Spleen (tissue), 11 donors: ENCODE measurements at regions not wholly inside any gene's neighbourhood (a gene's known extent, or its start where the extent isn't known, plus 50 kb on each side); places are given as distances from the start of the nearest gene placed in this dataset.

Source experiments
- DNase-seq: peaks from one replicate; pipeline ENCODE4 v3.0.0-alpha.2; 2020
- H3K27ac ChIP-seq, 8 donors: fragments of 200-600 bp; sonication (generic) in 7 of 8; 1 replicate in 4 of 8; 2 replicates in 4 of 8; pipeline versions ENCODE4 v1.5.0 to v1.8.0; 2016 to 2021; ENCODE audit warnings: inconsistent platforms in 4 of 8, mild to moderate bottlenecking in 4 of 8, moderate library complexity in 1 of 8
- H3K27me3 ChIP-seq, 7 donors: fragments of 200-600 bp; sonication (generic) in 6 of 7; replicated peaks in 1 of 7; 1 replicate in 4 of 7; 2 replicates in 3 of 7; pipeline versions ENCODE4 v1.5.0 to v1.8.0; 2016 to 2021; ENCODE audit warnings: inconsistent platforms in 3 of 7, mild to moderate bottlenecking in 1 of 7
- H3K36me3 ChIP-seq, 6 donors: fragments of 200-600 bp; sonication (generic) in 5 of 6; 1 replicate in 4 of 6; 2 replicates in 2 of 6; pipeline versions ENCODE4 v1.5.0 to v1.8.0; 2016 to 2021; ENCODE audit warnings: inconsistent platforms in 2 of 6
- H3K4me1 ChIP-seq, 6 donors: fragments of 200-600 bp; sonication (generic) in 5 of 6; 1 replicate in 3 of 6; 2 replicates in 3 of 6; pipeline versions ENCODE4 v1.5.0 to v1.8.0; 2016 to 2021; ENCODE audit warnings: inconsistent platforms in 3 of 6
- H3K4me3 ChIP-seq, 8 donors: fragments of 200-600 bp; sonication (generic) in 7 of 8; 1 replicate in 4 of 8; 2 replicates in 4 of 8; pipeline versions ENCODE4 v1.5.0 to v1.8.0; 2016 to 2021; ENCODE audit warnings: inconsistent platforms in 4 of 8, mild to moderate bottlenecking in 4 of 8, moderate library complexity in 2 of 8
- H3K9me3 ChIP-seq, 8 donors: fragments of 200-600 bp; sonication (generic) in 7 of 8; 1 replicate in 4 of 8; 2 replicates in 4 of 8; pipeline versions ENCODE4 v1.5.0 to v1.8.0; 2016 to 2021; ENCODE audit warnings: inconsistent platforms in 4 of 8
- CTCF ChIP-seq, 11 experiments: fragments of 200-600 bp in 7 of 11; fragments of 450-650 bp in 4 of 11; sonication (generic) in 4 of 11; IDR thresholded peaks in 8 of 11; conservative IDR thresholded peaks in 3 of 11; 1 replicate in 7 of 11; 2 replicates in 4 of 11; pipeline versions ENCODE4 v1.4.0 to v1.8.0; 2016 to 2021; ENCODE audit warnings: antibody characterized with exemption in 11 of 11, inconsistent platforms in 4 of 11, mild to moderate bottlenecking in 1 of 11
- POLR2A ChIP-seq, 3 donors: fragments of 450-650 bp; IDR thresholded peaks; one replicate each; pipeline ENCODE4 v1.5.1; 2017; ENCODE audit warnings: antibody characterized with exemption in 3 of 3, mild to moderate bottlenecking in 1 of 3
- POLR2AphosphoS5 ChIP-seq, 3 donors: sonication (generic); formaldehyde crosslinking; IDR thresholded peaks; one replicate each; pipeline ENCODE4 v1.5.1; 2017; ENCODE audit warnings: antibody characterized with exemption in 3 of 3
- WGBS, 5 donors: extraction: QIAGEN DNeasy Blood & Tissue Kit in 3 of 5; methylation state at CpG; one replicate each; pipeline versions ENCODE4 v1.1.5 to v1.1.7; 2013 to 2018; 5-methylcytosine and 5-hydroxymethylcytosine counted together
- intact Hi-C: fragments of 100-400 bp; cut with DNase I; formaldehyde crosslinking; loops from one replicate; pipeline ENCODE4 v1.15.0; 2023; ENCODE audit warnings: low total_unique reads
- donor health status: healthy with polysubstance abuse.
- donor health status: DM: no; HTN: no; CAD: no; lungs with moderate emphysema.
- donor health status: DM: no; HTN: no; CAD: no.
- donor health status: Bipolar disorder and iron deficiency.
- donor health status: healthy.
- donor health status: DM: no; HTN: no; CAD: no.
- donor health status: DM: yes; HTN: yes; CAD: no.

GRCh38 chr2:16747689-16748088 is 82.1 kb upstream of the CYRIA start:
- intact Hi-C loops: no loop called here
- 68 to 87% (median 71%) methylated on average over 2 of the region's 2 CpGs for WGBS, 5 donors
- no peak for DNase-seq

GRCh38 chr2:16747257-16747656 is 81.6 kb upstream of the CYRIA start:
- WGBS, 5 donors: 81 to 93% (median 91%) methylated on average over 5 of the region's 5 CpGs

More at GRCh38 chr2:16747689-16748088, 82.1 kb upstream of the CYRIA start:
- Histone ChIP-seq H3K27ac (no peak overlapping the region), H3K9me3 (no peaks in the 10 kb centered on the region), H3K4me1 (no peaks in the 10 kb centered on the region), H3K4me3 (no peak overlapping the region), H3K36me3 (no peaks in the 10 kb centered on the region), H3K27me3 (no peaks in the 10 kb centered on the region)
- TF ChIP-seq POLR2A (IDR thresholded peaks at IDR 0.05) (no peak), POLR2AphosphoS5 (IDR thresholded peaks at IDR 0.05) (no peak), CTCF (IDR thresholded peaks at IDR 0.05 in 8 of 11, conservative IDR thresholded peaks at IDR 0.05 in 3 of 11) (no peak)

GRCh38 chr2:16746833-16747232 is 81.2 kb upstream of the CYRIA start:
- intact Hi-C loops: no loop called here
- H3K9me3 ChIP-seq: no peaks in the 10 kb centered on the region
- WGBS, 5 donors: 43 to 61% (median 53%) methylated on average over 3 of the region's 3 CpGs

More at GRCh38 chr2:16747257-16747656, 81.6 kb upstream of the CYRIA start:
- H3K9me3 ChIP-seq: no peaks in the 10 kb centered on the region
- TF ChIP-seq CTCF (IDR thresholded peaks at IDR 0.05 in 8 of 11, conservative IDR thresholded peaks at IDR 0.05 in 3 of 11) (no peak), POLR2AphosphoS5 (IDR thresholded peaks at IDR 0.05) (no peak), POLR2A (IDR thresholded peaks at IDR 0.05) (no peak)
- no peak overlapping the region for H3K27ac ChIP-seq
- H3K27me3 ChIP-seq: no peaks in the 10 kb centered on the region
- H3K4me3 ChIP-seq: no peak overlapping the region
- intact Hi-C loops: no loop called here
- DNase-seq: no peak
- no peaks in the 10 kb centered on the region for H3K36me3 ChIP-seq
- H3K4me1 ChIP-seq: no peaks in the 10 kb centered on the region

GRCh38 chr2:16746329-16746728 is 80.7 kb upstream of the CYRIA start:
- DNase-seq: no peak
- Histone ChIP-seq H3K4me1 (peaks cover 0 to 6% (median 0%) of the 10 kb centered on the region in 6 donors), H3K9me3 (no peaks in the 10 kb centered on the region), H3K27me3 (no peaks in the 10 kb centered on the region), H3K36me3 (no peaks in the 10 kb centered on the region), H3K4me3 (no peak overlapping the region), H3K27ac (no peak overlapping the region)
- intact Hi-C loops: no loop called here
- WGBS, 5 donors: 48 to 71% (median 56%) methylated on average over 4 of the region's 4 CpGs
- TF ChIP-seq POLR2A (IDR thresholded peaks at IDR 0.05) (no peak), CTCF (IDR thresholded peaks at IDR 0.05 in 8 of 11, conservative IDR thresholded peaks at IDR 0.05 in 3 of 11) (no peak), POLR2AphosphoS5 (IDR thresholded peaks at IDR 0.05) (no peak)

More at GRCh38 chr2:16746833-16747232, 81.2 kb upstream of the CYRIA start:
- no peak for TF ChIP-seq POLR2AphosphoS5 (IDR thresholded peaks at IDR 0.05)
- TF ChIP-seq CTCF (IDR thresholded peaks at IDR 0.05 in 8 of 11, conservative IDR thresholded peaks at IDR 0.05 in 3 of 11): no peak
- no peak for TF ChIP-seq POLR2A (IDR thresholded peaks at IDR 0.05)
- H3K4me3 ChIP-seq: no peak overlapping the region
- H3K4me1 ChIP-seq: peaks cover 0 to 4% (median 0%) of the 10 kb centered on the region in 6 donors
- H3K27me3 ChIP-seq: no peaks in the 10 kb centered on the region
- H3K27ac ChIP-seq: no peak overlapping the region
- no peak for DNase-seq
- H3K36me3 ChIP-seq: no peaks in the 10 kb centered on the region
